ENCODE measurements at regions not wholly inside any gene's neighbourhood (a gene's known extent, or its start where the extent isn't known, plus 50 kb on each side); places are given as distances from the start of the nearest gene placed in this dataset.

GRCh38 chr6:14731611-14732010 lies 514.3 kb upstream of the JARID2 start:
- DNase-seq, result no peak

DNA sequence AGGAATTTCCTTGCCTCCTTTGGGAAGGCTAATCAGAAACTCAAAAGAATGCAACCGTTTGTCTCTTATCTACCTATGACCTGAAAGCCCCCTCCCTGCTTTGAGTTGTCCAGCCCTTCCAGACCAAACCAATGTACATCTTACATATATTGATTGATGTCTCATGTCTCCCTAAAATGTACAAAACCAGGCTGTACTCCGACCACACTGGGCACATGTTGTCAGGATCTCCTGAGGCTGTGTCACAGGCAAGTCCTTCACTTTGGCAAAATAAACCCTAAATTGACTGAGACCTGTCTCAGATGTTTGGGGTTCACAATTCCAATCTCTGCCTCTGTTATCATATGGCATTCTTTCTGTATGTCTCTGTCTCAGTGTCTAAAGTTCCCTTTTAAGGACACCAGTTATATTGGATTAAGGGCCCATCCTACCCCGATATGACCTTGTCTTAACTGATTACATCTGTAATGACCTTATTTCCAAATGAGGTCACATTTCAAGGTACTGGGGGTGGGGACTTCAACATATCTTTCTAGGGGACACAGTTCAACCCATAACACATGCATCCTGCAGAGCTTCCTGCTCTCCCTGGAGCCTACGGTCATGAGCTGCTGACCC lies 513.5 kb upstream of the JARID2 start:
- DNase-seq, result no peak

- no peak for DNase-seq
Observed at GRCh38 chr6:14732844-14733757, 512.8 kb upstream of the JARID2 start.

DNA sequence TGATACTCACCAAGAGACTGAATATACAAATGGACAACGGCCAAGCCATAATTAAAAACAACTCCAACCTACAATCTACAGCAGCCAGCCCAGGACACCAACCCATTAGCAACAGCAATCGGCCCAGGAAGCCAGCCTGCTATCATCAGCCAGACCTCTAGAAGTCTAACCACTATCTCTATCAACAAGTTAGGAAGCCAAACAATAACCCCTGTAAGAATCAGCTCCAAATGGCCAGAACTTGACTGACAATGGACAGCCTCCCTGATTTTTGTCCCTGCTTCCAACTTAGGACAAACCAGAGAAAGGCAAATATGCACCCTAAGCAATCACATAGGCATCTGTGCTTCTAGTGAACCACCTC lies 511.8 kb upstream of the JARID2 start:
- no peak for DNase-seq

DNA sequence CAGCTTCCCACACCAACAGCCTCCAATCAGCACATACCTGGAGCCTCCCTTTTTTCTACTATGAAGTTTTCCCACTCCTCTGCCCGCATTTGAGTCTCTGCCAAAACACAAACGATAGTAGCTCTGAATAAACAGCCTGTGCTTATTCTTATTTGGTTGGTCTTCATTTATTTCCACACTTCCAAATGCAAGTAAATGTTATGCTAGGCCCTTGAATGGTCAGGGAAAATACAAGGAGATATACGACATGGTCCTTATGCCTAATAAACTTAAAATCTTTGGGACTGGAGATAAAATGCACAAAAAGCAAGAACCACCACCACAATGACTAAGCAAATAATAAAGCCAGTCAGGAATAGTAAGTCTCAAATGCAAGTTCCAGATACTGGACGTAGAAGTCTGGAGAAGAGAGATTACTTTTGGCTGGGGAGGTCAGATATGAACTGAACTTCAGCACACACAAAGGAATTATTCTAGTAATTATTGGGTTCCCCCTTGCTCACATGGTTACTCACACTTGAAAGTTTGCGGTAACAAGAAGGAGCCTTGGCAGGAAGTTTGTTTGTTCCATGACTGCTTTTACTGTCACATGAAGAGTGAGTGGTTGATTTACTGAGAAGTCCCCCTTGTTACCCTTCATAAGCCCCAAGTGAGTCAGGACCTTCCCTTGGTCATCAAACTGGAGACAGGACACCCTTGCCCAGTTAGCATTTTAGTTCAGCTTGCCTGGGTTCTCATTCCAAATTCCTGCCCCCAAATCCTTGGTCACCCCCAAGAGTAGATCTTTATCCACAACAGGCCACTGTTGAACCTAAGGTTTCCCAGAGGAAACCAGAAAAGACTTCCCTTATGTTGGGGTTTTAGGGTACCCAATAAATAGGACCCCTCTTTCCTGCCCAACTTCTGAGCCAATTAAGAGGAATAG lies 511.2 kb upstream of the JARID2 start:
- DNase-seq, result no peak

- no peak for DNase-seq
Observed at GRCh38 chr6:14735956-14736486, 509.8 kb upstream of the JARID2 start.

DNA sequence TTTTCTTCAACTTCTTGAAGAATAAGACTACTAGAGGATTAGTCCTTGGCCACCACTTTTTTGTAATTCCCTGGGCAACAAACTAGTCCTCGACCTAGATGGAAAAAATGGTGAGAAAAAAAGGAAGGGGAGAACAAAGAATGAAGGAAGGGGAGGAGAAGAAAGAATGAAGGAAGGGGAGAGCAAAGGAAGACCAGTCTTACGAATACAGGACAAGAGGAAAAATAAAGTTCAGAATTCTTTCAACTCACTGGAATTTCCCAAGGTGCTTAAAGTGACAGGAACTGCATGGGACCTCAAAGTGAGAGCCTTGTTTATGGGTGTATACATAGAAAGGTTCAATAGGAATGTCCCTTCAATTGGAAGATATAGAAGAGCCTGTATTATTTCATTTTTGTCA lies 509.3 kb upstream of the JARID2 start:
- DNase-seq, result no peak

DNA sequence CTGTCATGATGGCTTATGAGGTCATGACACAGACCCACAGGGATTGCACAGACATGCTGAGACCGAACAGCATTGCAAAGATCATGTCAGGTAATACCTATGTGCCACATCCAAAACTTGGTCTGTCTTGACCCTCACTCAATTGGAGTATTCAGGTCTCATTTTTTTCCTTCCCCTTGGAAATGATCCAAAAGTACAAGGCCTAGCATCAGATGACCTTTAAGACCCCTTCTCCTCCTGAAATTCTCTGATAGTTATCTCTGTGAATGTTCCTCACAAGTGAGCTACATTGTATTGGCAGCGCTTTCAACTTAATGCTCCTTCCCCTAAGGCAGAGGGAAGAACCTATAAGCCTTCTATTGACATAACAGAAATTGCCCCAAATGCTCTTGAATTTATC lies 507.4 kb upstream of the JARID2 start:
- no peak for DNase-seq

DNA sequence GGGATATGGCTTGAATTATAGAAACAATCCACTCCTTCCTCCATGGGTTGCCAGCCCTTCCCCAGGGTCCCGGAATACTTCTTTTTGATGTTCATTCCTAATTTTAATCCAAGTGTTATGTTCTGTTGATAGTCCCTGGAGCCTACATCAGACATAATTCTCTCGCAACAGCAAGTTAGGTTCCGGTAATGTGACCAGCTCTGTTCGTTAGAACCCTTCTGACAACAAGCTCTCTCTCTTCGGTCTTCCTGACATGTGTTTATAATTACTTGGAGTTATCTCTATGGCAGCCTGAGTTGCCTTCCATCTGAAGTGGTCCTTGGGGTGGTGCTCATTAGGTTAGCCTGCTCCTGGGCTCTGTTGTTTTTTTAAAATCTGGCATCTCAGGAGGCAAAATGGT lies 506.9 kb upstream of the JARID2 start:
- no peak for DNase-seq

DNA sequence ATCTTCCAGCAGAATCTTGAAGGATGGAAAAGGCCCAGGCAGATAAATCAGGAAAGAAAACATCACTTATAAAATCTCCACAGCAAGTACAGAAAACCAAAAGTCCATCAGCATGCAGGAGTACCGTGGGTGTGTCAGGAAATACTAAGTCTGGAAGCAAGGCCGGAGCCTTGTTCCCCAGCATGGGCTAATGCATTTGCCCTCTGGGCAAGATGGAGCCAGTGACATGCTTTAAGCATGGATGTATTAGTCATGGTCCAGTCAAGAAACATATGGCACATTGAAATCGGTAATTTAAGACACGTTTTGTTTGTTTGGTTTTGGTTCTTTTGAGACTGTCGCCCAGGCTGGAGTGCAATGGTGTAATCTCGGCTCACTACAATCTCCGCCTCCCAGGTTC lies 506.0 kb upstream of the JARID2 start:
- no peak for DNase-seq

DNA sequence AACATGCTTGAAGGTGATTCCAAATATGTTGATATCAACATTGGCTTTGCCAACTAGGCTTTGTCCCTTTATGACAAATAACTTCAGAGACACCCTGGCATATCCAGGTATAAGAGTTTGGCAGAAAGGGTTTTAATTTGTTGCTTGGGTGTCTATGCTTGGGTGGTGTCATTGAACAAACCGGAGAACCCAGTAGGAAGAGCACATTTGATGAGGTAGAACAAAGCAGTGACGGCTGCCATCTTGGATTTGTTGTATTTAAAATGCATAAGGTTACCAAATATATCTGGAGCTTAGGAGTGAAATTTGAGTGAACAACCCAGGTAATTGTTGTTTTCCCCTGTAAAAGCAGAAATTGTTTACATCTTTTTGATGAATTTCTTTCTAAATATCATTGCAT lies 503.7 kb upstream of the JARID2 start:
- no peak for DNase-seq

DNA sequence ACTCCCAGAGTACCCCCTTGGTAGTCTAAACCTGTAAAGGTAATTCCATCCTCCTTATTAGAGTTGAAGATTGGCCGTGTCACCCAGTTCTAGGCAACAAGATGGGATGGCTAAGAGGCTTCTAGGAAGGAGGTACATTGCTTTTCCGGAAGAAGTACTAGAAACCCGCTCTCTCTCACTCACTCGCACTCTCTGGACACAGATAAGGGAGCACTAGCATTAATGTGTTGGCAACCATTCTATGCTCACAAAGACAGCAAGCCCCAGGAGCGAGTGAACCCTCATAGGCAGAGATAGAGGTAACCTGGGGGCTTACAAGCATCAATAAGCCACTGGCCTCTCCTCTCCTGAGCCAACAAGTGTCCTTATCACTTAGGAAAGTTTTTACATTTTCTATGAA lies 503.2 kb upstream of the JARID2 start:
- DNase-seq, result no peak

GRCh38 chr6:14743144-14743473 lies 502.8 kb upstream of the JARID2 start:
- DNase-seq, result no peak

DNA sequence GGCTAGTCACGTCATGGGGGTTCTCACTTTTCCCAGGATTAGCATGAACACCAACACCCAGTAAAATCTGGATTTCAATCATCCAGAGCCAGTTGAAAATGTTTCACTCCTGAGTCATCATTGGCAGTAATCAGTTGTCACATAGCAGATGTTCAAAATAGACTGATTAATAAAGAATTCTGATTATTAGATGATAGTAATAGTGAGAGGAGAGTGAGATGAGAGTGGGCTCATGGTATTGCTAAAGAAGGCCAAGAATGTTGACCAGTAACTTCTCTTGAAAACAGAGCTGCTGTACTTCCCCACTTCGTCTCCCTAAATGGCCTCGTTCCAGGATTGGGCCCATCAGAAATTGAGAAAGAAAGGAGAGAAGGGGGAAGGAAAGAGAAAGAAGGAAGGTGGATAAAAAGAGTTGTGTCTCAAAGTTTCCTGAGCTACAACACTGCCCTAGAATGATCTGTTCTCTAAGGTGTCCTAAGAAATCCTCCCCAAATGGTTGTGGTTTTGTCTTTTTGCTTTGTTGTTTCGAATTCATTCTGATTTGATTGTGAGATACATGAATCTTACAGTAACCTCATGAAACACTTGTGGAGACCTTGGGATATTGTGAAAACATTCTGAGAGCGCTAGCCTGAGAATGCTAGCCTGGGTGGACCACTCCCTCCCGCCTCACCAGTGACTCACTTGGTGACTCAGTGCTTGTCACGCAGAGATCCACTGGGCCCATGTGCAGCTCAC lies 502.2 kb upstream of the JARID2 start:
- DNase-seq, result no peak

- no peak for DNase-seq
Observed at GRCh38 chr6:14744212-14744556, 501.7 kb upstream of the JARID2 start.

- no peak for DNase-seq
Observed at GRCh38 chr6:14746139-14746837, 499.6 kb upstream of the JARID2 start.

GRCh38 chr6:14747881-14748520 lies 497.9 kb upstream of the JARID2 start:
- no peak for DNase-seq

DNA sequence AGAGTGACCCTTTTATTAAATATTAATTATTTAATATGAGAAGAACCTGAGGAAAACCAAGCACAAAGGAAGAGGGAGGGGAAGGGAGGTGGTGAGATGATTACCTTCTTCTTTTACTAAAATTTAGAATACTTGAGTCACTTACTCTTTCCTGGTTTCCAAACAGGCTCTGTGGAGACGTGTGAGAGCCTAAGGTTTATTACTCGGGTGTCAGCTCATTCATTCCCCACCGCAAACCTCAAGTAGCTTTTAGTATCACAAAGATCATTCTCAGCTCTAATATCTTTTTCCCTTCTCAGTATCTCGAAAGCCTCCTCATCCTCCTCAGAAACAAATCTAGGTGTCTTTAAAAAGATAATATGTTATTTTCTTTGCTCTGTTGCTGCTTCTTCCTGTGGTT lies 497.2 kb upstream of the JARID2 start:
- DNase-seq, result no peak

DNA sequence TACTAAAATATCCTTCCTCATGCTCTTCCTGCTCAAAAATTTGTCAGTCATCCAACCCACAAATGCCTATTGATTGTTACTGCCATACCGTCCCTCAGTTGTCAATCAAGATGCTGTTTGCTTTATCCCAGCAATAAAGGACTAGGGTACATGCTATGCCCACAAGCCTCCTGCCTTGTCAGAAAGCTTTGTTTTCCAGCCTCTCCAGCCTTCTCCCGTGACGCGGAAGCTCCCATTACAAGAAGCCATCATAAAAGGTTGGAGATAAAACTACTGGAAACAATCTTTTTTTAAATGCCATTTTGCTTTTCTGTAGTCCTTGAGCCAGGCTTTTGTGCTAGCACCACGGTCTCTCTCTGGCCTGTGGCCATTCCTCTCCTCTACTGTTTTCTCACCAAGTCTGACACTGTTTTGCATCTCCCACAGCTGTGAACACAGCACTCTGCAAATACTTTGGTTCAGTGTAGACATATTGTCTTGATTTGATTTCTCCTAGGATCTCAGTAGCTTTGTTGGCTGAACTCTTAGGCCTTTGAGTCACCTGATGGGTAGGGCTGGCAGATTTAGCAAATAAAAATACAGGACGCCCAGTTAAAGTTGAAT lies 495.7 kb upstream of the JARID2 start:
- no peak for DNase-seq

- no peak for DNase-seq
Observed at GRCh38 chr6:14751645-14752175, 494.2 kb upstream of the JARID2 start.
